PC-3 (cell line): ENCODE measurements at regions not wholly inside any gene's neighbourhood (a gene's known extent, or its start where the extent isn't known, plus 50 kb on each side); places are given as distances from the start of the nearest gene placed in this dataset.

ENCODE experiments used
- ATAC-seq: fragments of 200-7000 bp; cut with Tn5 transposase; 2 replicates; pipeline ENCODE4 v1.9.1; 2020; ENCODE audit warnings: mild to moderate bottlenecking, moderate library complexity
- BruUV-seq: library from RNA; stranded (reverse); fragments of 400-500 nt; replicated peaks from 2 replicates; lab custom pipeline; 2021; lab: Mats Ljungman, UMichigan
- CTCF ChIA-PET: fragments of 300-600 bp; sonication (Branson Sonifier 250); formaldehyde crosslinking; loops from one replicate; lab custom pipeline; 2022; ENCODE audit warnings: antibody characterized with exemption; lab: Charles Lee
- POLR2A ChIA-PET: fragments of 300-600 bp; sonication (Branson Sonifier 250); formaldehyde crosslinking; loops from one replicate; lab custom pipeline; 2022; ENCODE audit warnings: antibody characterized with exemption; ENCODE audit not compliant: unreplicated experiment; lab: Charles Lee
- DNase-seq: peaks from one replicate; pipeline ENCODE4 v3.0.0-alpha.2; 2015
- H2AFZ ChIP-seq: fragments of 300-600 bp; sonication (generic); 2 replicates; pipeline ENCODE4 v1.6.0; 2016; ENCODE audit warnings: antibody characterized with exemption, low read length
- H3F3A ChIP-seq: fragments of 300-600 bp; sonication (generic); one replicate; pipeline ENCODE4 v1.6.0; 2017; ENCODE audit warnings: antibody characterized with exemption, low read length, control low read depth, mild to moderate bottlenecking; ENCODE audit not compliant: unreplicated experiment
- H3K27ac ChIP-seq: fragments of 300-600 bp; sonication (generic); 2 replicates; pipeline ENCODE4 v1.5.1; 2016; ENCODE audit warnings: mild to moderate bottlenecking, low read length
- H3K27me3 ChIP-seq: fragments of 300-600 bp; sonication (generic); 2 replicates; pipeline ENCODE4 v1.6.1; 2016; ENCODE audit warnings: low read length, mixed read lengths
- H3K36me3 ChIP-seq: fragments of 300-600 bp; sonication (generic); 2 replicates; pipeline ENCODE4 v1.6.1; 2016; ENCODE audit warnings: low read depth, mixed run types, low read length, mixed read lengths
- H3K4me1 ChIP-seq: fragments of 300-600 bp; sonication (generic); 2 replicates; pipeline ENCODE4 v1.5.1; 2016; ENCODE audit warnings: low read length; ENCODE audit not compliant: insufficient read depth
- H3K4me2 ChIP-seq: fragments of 300-600 bp; sonication (generic); 2 replicates; pipeline ENCODE4 v1.6.0; 2016; ENCODE audit warnings: low read length
- H3K4me3 ChIP-seq: fragments of 300-600 bp; sonication (generic); 2 replicates; pipeline ENCODE4 v1.5.1; 2016; ENCODE audit warnings: mild to moderate bottlenecking, low read length, mixed read lengths
- H3K79me2 ChIP-seq: fragments of 300-600 bp; sonication (generic); 2 replicates; pipeline ENCODE4 v1.6.1; 2017; ENCODE audit warnings: low read length, mixed read lengths
- H3K9ac ChIP-seq: fragments of 300-600 bp; sonication (generic); 2 replicates; pipeline ENCODE4 v1.6.0; 2016; ENCODE audit warnings: mild to moderate bottlenecking, low read length
- H3K9me2 ChIP-seq: fragments of 300-600 bp; sonication (generic); replicated peaks from 2 replicates; pipeline ENCODE4 v1.6.1; 2016; ENCODE audit warnings: mixed run types, low read length, mixed read lengths
- H3K9me3 ChIP-seq: fragments of 300-600 bp; sonication (generic); 2 replicates; pipeline ENCODE4 v1.6.1; 2016; ENCODE audit warnings: low read length, mixed read lengths
- H4K20me1 ChIP-seq: fragments of 300-600 bp; sonication (generic); 2 replicates; pipeline ENCODE4 v1.6.1; 2016; ENCODE audit warnings: low read length, mixed read lengths
- CTCF ChIP-seq: fragments of 300-600 bp; sonication (generic); conservative IDR thresholded peaks from 2 replicates; pipeline ENCODE4 v1.5.1; 2017; ENCODE audit warnings: antibody characterized with exemption, low read depth, mild to moderate bottlenecking, low read length
- EZH2 ChIP-seq: fragments of 300-600 bp; sonication (generic); IDR thresholded peaks from one replicate; pipeline ENCODE4 v1.6.1; 2017; ENCODE audit warnings: antibody characterized with exemption, mild to moderate bottlenecking, low read length; ENCODE audit not compliant: unreplicated experiment
- EZH2phosphoT487 ChIP-seq: fragments of 300-600 bp; sonication (generic); IDR thresholded peaks from 2 replicates; pipeline ENCODE4 v1.6.1; 2018; ENCODE audit warnings: mild to moderate bottlenecking, antibody characterized with exemption, low read length, borderline replicate concordance
- intact Hi-C: fragments of 100-400 bp; cut with micrococcal nuclease; formaldehyde crosslinking; loops from 2 replicates; pipeline ENCODE4 v1.9.0; 2023

DNA sequence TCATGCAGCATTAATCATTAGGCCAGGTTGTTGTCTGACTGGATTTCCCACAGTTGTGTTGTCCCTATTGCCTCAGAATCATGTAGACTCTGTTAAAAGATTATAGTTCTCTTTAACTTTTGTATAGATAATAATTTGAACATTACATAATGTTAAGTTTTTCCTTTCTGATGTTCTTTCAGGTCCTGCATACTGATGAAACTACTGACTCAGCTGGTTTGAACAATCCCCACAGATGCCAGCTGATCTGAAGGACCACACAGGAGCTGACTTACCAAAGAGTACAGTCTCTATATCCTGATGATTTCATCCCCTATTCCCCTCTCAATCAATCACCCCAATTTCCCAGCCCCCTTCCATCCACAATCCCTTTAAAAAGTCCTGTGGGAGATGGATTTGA, 341.2 kb upstream of the MGAT4C start:
- CTCF ChIA-PET = no interaction called here
- no peaks in the 10 kb centered on the region for H3F3A ChIP-seq
- no peaks in the 10 kb centered on the region for H3K27me3 ChIP-seq
- no peaks in the 10 kb centered on the region for H3K36me3 ChIP-seq
- no peak for DNase-seq
- no peak for ATAC-seq
- H2AFZ ChIP-seq = no peak overlapping the region
- no peak overlapping the region for H3K4me2 ChIP-seq
- no peaks in the 10 kb centered on the region for H3K79me2 ChIP-seq
- no peaks in the 10 kb centered on the region for H3K4me1 ChIP-seq
- intact Hi-C loops = no loop called here
- TF ChIP-seq EZH2 = no peak
- no peak for TF ChIP-seq EZH2phosphoT487
- no peak for TF ChIP-seq CTCF
- H3K9me2 ChIP-seq = no peaks in the 10 kb centered on the region
- no peak overlapping the region for H3K4me3 ChIP-seq
- POLR2A ChIA-PET = no interaction called here
- H3K9ac ChIP-seq = no peak overlapping the region
- H3K27ac ChIP-seq = no peak overlapping the region
- no peaks in the 10 kb centered on the region for H3K9me3 ChIP-seq
- H4K20me1 ChIP-seq = no peaks in the 10 kb centered on the region
- BruUV-seq = no TSS peak

DNA sequence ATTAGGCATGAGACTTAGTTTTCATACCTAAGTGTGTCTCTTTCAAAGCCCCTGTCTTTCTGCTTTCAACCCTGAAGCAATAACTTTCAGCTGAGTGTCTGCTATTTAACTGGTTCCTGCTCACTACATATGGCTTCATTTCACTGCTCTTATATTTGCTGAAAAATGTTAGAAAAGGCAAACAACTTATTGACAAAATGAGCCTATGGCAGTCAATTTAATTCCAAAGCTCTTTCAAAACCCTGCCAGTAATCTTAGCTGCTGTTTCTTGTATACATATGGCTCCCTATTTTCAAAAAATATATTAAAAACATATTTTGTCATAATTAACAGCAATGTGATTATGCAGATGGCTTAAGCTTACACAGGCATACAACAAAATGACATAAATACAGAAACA, 334.1 kb upstream of the MGAT4C start:
- H3K4me1 ChIP-seq = no peaks in the 10 kb centered on the region
- H3K9me2 ChIP-seq = no peaks in the 10 kb centered on the region
- CTCF ChIA-PET = no interaction called here
- intact Hi-C loops = no loop called here
- H3K9me3 ChIP-seq = no peaks in the 10 kb centered on the region
- BruUV-seq = no TSS peak
- no peaks in the 10 kb centered on the region for H3K36me3 ChIP-seq
- TF ChIP-seq CTCF (no peak), EZH2 (no peak), EZH2phosphoT487 (no peak)
- no peak for ATAC-seq
- no peak for DNase-seq
- H3K27me3 ChIP-seq = no peaks in the 10 kb centered on the region
- no peak overlapping the region for H2AFZ ChIP-seq
- H3F3A ChIP-seq = no peaks in the 10 kb centered on the region
- no peak overlapping the region for H3K9ac ChIP-seq
- POLR2A ChIA-PET = no interaction called here
- H3K4me3 ChIP-seq = no peak overlapping the region
- no peak overlapping the region for H3K4me2 ChIP-seq
- H4K20me1 ChIP-seq = no peaks in the 10 kb centered on the region
- H3K79me2 ChIP-seq = no peaks in the 10 kb centered on the region
- no peak overlapping the region for H3K27ac ChIP-seq

GRCh38 chr12:86574143-86574542, 318.0 kb upstream of the MGAT4C start:
- H3K27ac ChIP-seq = no peak overlapping the region
- no peaks in the 10 kb centered on the region for H3K27me3 ChIP-seq
- ATAC-seq (no peak), DNase-seq (no peak)
- intact Hi-C loops = no loop called here
- no peaks in the 10 kb centered on the region for H3F3A ChIP-seq
- H3K4me3 ChIP-seq = no peak overlapping the region
- H2AFZ ChIP-seq = no peak overlapping the region
- ChIA-PET CTCF (no interaction called here), POLR2A (no interaction called here)
- no peaks in the 10 kb centered on the region for H3K79me2 ChIP-seq
- H3K9ac ChIP-seq = no peak overlapping the region
- no peaks in the 10 kb centered on the region for H3K36me3 ChIP-seq
- no peaks in the 10 kb centered on the region for H3K9me3 ChIP-seq
- no TSS peak for BruUV-seq
- H3K4me2 ChIP-seq = no peak overlapping the region
- H3K9me2 ChIP-seq = no peaks in the 10 kb centered on the region
- no peak for TF ChIP-seq EZH2phosphoT487
- no peak for TF ChIP-seq EZH2
- no peak for TF ChIP-seq CTCF
- H3K4me1 ChIP-seq = no peaks in the 10 kb centered on the region
- H4K20me1 ChIP-seq = no peaks in the 10 kb centered on the region
